Epithelial cell of prostate (primary cell): ENCODE measurements at regions not wholly inside any gene's neighbourhood (a gene's known extent, or its start where the extent isn't known, plus 50 kb on each side); places are given as distances from the start of the nearest gene placed in this dataset.

ENCODE experiments used
- DNase-seq: peaks from one replicate; pipeline ENCODE4 v3.0.0-alpha.2; 2011; ENCODE audit warnings: low read depth, low spot score
- H3K27ac ChIP-seq: fragments of 450-650 bp; 2 replicates; pipeline ENCODE4 v1.5.1; 2017; ENCODE audit warnings: mild to moderate bottlenecking

DNA sequence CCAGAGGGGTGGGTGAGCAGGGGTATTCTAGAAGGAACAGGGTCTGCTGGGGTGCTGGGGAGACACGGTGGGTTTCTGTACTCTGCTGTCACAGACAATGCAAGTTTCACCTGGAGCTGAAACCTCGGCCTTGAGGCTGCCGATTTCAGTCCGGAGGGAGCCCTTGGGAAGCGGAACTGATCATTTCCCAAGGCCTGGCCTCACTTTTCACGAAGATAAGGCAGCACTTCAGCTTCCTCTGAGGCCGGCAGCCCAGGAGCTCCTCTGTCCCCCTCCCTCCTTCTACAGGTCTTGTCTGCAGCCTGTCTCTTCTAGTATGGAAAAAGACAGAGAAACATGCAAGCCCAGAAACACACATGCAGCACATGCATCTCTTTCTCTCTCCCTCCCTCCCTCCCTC lies 242.1 kb downstream of the CDC5L start:
- no peak overlapping the region for H3K27ac ChIP-seq
- DNase-seq = no peak

DNA sequence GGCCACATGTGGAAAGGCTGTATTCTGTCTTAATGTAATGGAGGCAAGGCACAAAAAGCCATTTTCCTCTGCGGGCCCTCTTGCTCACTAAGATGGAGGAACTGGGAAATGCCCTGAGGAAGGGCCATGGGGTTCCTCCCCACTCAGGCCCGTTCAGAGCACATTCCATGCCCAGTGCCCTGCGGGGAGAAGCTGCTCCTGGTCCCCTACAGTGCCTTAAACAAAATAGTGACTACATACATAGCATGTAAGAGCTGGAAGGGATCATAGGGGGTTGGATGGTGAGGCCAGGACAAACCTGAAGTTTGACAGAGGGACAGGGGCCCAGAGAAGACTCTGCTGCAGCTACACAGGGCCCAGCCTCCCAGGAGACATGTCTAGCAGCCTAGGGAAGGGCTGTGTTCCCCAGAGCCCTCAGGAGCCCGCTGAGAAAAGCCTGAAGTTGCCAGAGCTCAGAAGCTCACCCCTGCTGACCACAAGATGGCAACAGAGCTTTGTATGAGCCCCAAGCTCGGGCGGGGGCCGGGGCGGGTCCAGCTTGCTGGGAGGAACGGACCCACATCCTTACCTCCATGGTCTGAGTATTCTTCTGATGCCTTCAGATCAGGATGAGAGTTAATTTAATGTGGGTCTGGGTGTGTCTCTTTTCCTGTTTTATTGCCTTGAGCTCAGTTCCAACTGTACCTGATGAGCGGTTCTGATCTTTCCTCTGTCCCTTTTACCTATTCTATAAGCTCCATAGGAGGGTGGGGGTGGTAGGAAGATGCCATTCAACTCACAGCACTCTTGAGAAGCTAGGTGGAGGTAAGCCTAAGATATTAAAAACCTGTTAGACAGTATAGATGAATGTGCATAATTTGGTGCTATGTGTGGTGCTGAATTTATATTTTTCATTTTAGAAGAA lies 242.9 kb downstream of the CDC5L start:
- no peak overlapping the region for H3K27ac ChIP-seq
- DNase-seq = no peak

DNA sequence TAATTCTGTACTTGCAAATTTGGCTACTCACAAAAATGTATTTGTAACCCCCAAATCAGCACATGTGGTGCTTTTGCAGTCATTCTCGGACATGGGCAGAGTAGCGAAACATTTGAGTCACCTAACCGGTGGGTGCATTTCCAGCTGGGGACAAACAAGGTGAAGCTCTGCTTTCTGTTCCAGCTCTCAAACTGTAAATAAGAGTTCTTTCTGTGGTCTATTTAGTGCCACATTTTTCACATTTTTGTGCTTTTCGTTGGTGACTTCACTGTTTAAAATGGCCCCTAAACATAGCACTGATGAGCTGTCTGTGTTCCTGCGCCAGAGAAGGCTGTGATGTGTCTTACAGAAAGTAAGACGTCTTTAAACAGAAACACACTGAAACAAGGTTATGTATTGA lies 244.5 kb downstream of the CDC5L start:
- no peak for DNase-seq

DNA sequence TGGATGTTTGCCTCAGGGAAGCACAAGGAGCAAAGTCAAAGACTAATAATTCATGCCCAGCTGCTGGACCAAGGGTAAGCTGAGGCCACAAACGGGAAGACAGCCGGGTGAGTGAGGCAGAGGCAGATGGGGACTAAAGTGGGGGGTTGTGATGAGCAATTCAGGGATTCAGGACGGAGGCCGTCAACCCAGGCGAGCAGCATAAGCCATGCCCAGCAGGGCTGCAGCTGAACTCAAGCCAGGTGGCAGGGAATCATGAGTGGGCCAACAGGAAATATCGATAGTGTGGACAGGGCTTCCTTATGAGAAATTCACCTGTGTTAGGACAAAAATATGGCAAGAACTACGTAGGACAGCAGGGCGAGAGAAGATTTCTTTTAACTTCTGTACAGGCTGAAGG lies 246.8 kb downstream of the CDC5L start:
- no peak for DNase-seq
- no peak overlapping the region for H3K27ac ChIP-seq

More for the DNA sequence above, 244.5 kb downstream of the CDC5L start:
- no peak overlapping the region for H3K27ac ChIP-seq

DNA sequence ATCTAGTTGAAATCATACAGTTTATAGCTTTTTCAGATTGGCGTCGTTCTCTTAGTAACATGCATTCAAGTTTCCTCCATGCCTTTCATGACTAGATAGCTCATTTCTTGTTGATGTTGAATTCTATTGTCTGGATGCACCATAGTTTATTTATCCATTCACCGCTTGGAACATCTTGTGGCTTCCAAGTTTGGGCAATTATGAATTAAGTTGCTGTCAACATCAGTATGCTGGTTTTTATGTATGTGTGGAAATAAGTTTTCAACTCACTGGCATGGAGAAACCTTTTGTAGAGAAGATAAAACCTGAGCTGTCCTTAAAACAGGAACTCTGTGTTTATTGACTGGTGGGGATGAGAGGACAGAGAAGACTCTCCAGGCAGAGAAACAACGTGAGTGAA lies 248.0 kb downstream of the CDC5L start:
- no peak for DNase-seq
- H3K27ac ChIP-seq = no peak overlapping the region

DNA sequence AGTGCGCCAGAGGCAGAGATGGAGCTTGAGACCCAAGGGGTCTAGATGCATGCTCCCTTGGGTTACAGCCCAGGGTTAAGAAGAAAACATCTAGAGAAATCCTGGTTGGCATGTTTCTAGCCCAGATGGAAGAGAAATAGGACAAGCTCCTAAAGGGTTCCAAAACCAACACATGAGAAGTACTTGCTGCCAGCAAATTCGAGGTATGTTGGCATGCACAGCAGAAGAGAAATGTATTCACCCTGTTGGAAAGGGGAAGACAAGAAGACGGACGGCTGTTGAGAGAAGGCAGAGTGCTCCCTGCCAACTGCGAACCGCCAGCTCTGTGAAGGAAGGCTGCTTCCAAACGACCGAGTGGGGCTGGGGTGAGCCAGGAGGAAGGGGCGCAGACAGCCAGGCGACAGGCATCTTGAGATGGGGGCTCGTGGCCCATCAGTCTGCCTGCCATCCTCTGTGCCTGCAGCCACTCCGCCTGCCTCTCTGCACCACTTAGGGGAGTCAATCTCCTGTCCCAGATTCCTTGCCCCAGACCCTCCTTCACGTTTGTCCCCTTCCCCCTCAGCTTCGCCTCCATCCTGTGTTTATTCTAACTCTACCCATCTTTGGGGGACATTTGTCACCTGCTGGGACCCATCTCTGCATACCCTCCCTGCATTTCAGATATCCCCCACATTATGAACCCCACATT lies 249.2 kb downstream of the CDC5L start:
- no peak overlapping the region for H3K27ac ChIP-seq

DNA sequence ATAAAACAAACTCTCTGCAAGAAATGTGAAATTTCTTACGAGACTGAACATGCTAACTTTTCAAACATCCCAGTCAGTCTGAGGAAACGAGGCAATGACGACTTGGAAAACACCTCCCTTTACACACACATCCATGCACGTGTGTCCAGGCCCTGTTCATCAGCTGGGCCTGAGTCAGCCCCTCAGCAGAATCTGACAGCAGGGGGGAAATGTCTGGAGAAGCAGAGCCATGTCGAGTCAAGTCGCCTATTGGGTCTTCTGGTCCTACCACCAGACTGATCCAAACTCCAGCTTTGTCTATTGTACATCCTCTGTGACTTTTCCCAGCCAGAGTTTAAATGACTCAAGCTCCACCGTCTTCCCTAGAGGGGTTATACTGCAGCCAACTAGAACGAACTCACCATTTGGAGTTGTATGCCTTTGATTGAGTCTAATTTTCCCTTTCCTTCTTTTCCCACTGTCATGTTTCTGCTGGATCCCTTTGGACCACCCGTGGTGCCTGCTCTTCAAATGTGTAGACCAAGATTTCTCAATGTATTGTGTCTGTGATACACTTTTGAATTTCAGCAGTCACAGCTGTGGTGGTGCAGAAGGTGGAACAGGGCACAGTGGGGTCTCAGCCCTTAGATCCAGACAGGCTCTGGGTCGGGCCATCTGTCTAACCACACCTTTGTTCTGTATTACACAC lies 254.0 kb downstream of the CDC5L start:
- DNase-seq = no peak

More for the DNA sequence above, 249.2 kb downstream of the CDC5L start:
- DNase-seq = no peak

DNA sequence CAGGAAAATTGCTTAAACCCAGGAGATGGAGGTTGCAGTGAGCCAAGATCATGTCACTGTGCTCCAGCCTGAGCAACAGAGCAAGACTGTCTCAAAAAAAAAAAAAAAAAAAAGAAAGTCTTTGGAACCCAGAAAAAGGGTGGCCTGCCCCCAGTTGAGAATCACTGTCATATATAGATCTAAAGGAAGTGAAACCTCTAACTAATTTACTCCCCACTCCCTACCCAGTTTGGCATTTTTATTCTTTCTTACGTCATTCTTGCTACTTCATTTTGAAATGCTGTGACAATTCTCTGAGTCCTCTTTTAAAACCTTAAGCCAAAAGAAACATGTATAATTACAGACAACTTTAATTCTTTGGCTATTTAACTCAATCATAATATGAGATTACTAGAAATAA lies 254.8 kb downstream of the CDC5L start:
- no peak overlapping the region for H3K27ac ChIP-seq
- no peak for DNase-seq

More for the DNA sequence above, 254.0 kb downstream of the CDC5L start:
- H3K27ac ChIP-seq = no peak overlapping the region

DNA sequence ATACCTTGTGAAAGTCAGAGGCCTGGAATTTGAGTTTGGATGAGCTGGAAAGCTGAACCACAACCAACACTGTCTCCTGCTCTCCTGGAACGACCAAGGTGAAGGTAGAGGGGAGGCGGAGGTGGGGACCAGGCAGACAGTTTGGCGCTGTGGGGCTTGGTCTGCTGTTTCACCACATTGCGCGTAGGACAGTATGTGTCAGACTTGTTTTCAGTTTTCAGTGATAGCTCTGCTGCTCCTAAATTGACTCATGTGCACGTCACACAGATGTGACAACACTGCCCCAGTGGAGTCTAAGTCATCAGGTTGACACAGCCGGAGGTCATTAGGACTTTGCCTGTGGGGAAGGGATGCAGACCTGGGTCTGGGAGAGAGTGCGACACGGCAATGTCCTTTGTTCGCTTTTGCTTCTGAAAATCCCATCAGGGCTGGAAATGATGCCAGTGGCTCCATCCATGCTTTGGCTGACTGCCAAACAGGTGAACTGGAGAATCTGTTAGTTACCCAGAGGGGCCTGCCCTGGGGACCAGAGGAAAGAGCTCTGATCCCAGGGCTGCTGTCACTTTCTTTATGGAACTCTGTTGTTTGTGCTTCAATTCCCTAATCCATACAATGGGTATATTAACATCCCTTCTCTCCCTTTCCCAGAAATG lies 255.5 kb downstream of the CDC5L start:
- no peak overlapping the region for H3K27ac ChIP-seq
- no peak for DNase-seq

DNA sequence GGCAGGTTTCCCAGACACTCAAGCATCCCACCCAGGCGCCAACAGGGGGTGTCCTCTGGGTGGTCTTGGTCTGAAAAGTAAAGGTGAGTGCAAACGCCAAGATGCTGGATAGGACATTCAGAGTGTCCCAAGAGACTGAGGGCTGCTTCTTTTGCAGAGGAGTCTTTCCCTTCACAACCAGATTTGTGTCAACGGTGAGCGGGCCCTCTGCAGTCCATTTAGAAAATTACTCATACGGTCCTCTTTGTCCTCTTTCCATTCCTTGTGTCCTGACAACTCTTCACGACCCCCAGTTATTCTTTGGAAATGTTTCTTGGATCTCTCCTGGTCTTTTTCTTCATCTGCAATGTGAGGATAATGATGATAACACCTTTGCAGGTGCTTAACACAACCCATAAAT lies 257.8 kb downstream of the CDC5L start:
- no peak for DNase-seq
- H3K27ac ChIP-seq = no peak overlapping the region

DNA sequence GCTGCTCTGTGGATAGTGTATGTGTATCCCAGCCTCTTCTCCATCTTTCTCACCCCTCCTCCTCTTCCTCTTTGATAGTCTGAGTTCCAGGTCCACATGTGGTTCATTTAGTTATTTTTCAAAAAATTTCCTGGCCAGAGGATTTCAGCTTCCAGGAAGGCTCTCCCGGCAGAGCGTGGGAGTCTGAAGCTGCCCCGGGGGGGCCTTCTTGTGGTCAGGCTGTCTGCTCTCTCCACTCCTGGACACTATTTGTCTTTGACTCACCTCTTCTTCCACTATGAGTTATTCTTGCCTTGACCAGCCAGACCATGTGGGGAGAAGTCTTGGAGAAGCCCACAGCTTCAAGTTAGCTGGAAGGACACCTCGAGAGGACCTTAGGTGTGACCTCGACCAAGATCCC lies 258.8 kb downstream of the CDC5L start:
- no peak overlapping the region for H3K27ac ChIP-seq
- no peak for DNase-seq

DNA sequence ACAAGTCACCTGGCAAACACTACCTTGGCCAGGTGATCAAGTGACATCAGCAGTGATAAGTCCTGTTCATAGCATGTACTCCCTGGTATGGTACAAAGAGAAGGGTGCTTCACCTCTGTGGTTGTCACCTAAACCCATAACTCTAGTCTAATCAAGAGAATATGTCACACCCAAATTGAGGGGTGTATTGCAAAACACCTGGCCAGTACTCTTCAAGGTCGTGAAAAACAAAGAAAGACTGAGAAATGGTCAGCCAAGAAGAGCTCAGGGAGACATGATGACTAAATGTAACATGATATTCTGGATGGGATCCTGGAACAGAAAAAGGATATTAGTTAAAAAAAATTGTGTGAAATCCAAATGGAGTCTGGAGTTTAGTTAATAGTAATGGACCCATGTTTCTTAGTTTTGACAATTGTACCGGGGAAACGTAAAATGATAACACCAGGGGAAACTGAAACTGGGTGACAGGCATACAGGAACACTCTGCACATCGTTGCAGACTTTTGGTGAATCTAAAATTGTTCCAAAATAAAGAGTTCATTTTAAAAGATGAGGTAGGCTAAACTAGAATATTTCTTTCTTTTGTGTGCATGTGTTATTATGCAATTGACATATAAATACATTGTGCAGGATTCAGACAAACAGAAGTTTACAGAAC lies 262.0 kb downstream of the CDC5L start:
- no peak for DNase-seq
- H3K27ac ChIP-seq = no peak overlapping the region

DNA sequence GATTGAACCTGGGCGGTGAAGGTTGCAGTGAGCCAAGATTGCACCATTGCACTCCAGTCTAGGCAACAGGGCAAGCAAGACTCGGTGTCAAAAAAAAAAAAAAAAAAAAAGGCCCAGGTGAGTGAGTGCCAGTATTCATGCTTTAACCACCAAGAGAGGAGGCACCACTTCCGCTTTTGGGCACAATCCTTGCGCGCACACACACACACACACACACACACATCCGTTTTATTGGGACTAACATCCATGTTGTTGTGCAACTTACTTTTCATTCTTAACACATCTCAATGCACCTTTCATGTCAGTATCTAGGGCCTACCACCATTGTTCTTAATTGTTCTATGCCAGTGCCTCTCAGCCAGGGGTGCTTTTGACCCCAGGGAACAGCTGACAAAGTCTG lies 263.0 kb downstream of the CDC5L start:
- no peak for DNase-seq
- no peak overlapping the region for H3K27ac ChIP-seq

DNA sequence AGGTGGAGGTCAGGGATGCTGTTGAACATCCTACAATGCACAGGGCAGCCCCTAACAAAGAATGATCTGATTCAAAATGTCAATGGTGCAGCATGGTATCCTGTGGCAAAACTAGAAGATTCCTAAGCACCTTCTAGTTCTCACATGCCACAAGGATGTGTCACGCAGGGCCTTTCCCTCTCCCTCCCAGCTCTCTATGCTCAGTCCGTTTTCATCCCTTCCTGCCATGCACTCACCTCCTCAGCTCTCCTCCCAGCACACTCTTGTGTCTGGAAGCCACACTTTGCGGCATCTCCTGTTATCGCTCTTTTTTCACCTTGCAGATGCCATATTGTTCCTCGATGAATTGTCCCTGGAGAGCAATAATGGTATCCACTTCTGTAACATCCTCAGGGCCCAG lies 263.4 kb downstream of the CDC5L start:
- H3K27ac ChIP-seq = no peak overlapping the region
- no peak for DNase-seq

DNA sequence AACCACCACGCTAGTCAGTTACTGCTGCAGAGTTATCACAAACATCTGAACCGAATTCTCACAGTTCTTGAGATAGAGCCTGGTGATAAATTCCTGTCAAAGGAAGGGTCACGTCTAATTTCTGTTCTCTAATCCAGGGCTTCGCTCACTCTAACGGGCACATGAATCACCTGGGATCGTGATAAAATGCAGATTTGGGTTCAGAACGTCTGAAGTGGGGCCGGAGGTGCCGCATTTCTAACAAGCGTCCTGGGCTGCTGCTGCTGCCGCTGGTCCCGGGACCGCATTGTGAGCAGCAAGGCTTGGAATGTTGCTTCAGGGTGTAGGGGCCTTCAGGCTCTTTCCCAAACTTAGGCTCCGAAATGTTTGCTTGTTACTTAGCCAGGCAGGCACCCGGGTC lies 264.1 kb downstream of the CDC5L start:
- no peak for DNase-seq
- H3K27ac ChIP-seq = no peak overlapping the region

DNA sequence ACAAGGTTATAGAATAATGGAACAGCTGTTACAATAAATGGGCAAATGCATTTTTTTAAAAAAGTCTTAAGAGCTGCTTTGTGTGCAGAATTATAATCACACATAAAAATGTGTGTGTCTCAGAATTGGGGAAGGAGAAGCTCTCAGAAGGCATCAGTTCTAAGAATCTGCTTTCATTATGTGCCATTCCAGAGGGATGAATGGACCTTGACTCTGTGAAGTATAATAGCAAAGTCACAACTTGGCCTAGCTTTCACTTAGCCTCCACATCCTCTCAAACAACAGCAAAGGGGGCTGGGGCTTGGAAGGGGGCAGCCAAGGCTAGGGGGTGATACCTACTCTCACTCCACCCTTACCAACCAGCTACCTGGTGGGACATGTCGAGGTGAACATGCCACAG lies 265.0 kb downstream of the CDC5L start:
- no peak for DNase-seq
- H3K27ac ChIP-seq = no peak overlapping the region

DNA sequence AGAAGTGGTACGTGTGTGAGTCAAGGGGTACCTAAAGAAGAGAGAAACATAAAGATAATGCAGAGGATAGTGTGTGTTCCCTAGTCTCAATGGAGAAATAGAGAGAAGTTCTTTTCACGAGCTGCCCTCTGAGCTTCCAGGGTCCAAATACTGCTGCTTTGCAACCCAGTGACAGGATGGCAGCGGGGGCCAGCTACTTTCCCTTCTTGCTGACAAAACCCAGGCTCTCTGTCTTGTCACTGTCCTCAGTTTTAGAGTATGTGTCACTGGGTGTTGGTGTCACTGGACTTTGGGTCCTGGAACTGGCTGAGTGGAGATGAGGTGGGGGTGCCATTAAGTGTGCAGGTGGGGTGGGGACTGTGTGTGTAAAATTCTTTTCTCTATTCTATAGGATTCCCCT lies 265.6 kb downstream of the CDC5L start:
- no peak for DNase-seq
- no peak overlapping the region for H3K27ac ChIP-seq

DNA sequence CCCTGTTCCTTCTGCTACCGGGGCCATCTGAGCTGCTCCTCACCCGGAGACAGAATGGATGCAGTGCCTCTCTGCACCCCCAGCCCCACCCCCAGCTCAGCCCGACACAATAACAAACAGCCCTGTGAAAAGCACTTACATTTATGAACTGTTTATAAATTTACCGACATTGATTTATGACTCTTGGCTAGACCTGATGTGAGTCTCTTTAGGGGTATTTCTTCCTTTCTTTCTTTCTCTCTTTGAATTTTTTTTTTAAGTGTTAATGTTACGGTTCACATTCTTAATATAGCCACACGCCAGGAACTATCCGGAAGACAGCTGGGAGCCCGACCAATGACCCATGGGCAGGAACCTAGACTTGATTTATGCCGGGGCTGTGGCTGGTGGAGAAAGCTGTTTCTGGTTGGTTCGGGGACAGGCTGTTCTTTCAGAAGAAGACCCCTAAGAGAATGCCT lies 266.3 kb downstream of the CDC5L start:
- H3K27ac ChIP-seq = no peak overlapping the region
- no peak for DNase-seq

DNA sequence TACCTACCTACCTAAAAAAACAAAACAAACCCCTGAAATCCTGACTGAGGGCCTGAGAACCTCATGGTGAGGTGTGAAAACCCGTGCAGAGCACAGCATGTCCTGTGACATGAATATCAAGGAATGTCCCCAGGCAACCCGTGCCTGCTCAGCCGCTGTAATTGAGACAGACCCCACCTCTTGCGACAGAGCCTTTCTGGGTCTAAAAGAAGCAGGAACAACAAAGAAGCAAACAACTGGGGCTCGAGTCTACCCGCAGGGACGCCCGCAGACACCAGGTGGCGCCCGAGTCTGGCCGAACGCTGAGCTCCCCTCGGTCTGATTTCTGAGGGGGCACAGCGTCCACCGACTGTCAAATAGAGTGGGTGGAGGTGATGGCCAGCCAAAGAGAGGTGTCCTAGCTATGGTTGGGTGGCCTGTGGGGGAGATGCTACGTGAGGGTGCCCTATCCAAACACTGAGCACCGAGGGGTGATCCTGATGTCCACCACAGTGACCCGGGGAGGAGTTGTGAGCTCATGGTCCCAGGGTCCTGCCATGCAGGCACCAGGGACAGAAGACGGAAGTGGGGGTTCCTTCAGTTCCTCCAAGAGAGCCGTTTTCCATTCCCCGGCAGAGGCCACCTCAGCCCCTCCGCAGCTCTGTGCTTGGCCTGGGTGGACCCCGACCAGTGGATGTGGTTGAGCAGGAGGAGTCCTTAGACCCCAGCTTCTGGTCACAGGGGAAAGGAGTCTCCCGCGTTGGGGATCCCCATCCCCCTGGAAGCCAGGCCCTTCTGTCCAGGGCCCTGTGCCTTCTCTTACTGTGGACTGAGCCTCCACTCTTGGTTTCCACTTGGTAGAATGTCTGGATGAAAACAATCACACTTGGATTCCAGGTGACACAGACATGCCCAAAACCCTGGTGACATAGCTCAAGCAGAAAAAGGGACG lies 268.2 kb downstream of the CDC5L start:
- H3K27ac ChIP-seq = no peak overlapping the region

More for the DNA sequence above, 268.2 kb downstream of the CDC5L start:
- no peak for DNase-seq
